MM.1S (cell line): ENCODE measurements at regions not wholly inside any gene's neighbourhood (a gene's known extent, or its start where the extent isn't known, plus 50 kb on each side); places are given as distances from the start of the nearest gene placed in this dataset.

ENCODE experiments used
- DNase-seq: peaks from one replicate; pipeline ENCODE4 v3.0.0-alpha.2; 2015
- H2AFZ ChIP-seq: fragments of 300-600 bp; sonication (generic); 2 replicates; pipeline ENCODE4 v1.6.0; 2016; ENCODE audit warnings: antibody characterized with exemption, low read length
- H3F3A ChIP-seq: fragments of 300-600 bp; sonication (generic); 2 replicates; pipeline ENCODE4 v1.6.1; 2016; ENCODE audit warnings: mild to moderate bottlenecking, antibody characterized with exemption, low read length, moderate library complexity, mixed read lengths; ENCODE audit not compliant: insufficient read depth
- H3K27ac ChIP-seq: fragments of 300-600 bp; sonication (generic); 2 replicates; pipeline ENCODE4 v1.5.1; 2016; ENCODE audit warnings: mild to moderate bottlenecking, low read length
- H3K27me3 ChIP-seq: fragments of 300-600 bp; sonication (generic); replicated peaks from 2 replicates; pipeline ENCODE4 v1.6.0; 2016; ENCODE audit warnings: low read length; ENCODE audit not compliant: insufficient read depth
- H3K36me3 ChIP-seq: fragments of 300-600 bp; sonication (generic); replicated peaks from 2 replicates; pipeline ENCODE4 v1.6.1; 2016; ENCODE audit warnings: mild to moderate bottlenecking, low read length, mixed read lengths; ENCODE audit not compliant: insufficient read depth
- H3K4me1 ChIP-seq: fragments of 300-600 bp; sonication (generic); 2 replicates; pipeline ENCODE4 v1.6.1; 2016; ENCODE audit warnings: low read length, mixed read lengths
- H3K4me2 ChIP-seq: fragments of 300-600 bp; sonication (generic); 2 replicates; pipeline ENCODE4 v1.6.0; 2016; ENCODE audit warnings: low read depth, low read length
- H3K4me3 ChIP-seq: fragments of 300-600 bp; sonication (generic); 2 replicates; pipeline ENCODE4 v1.5.1; 2016; ENCODE audit warnings: low read length, mixed read lengths
- H3K79me2 ChIP-seq: fragments of 300-600 bp; sonication (generic); 2 replicates; pipeline ENCODE4 v1.6.1; 2016; ENCODE audit warnings: mixed run types, low read length, mixed read lengths
- H3K9ac ChIP-seq: fragments of 300-600 bp; sonication (generic); 2 replicates; pipeline ENCODE4 v1.6.1; 2016; ENCODE audit warnings: low read length, mixed read lengths
- H3K9me2 ChIP-seq: fragments of 300-600 bp; sonication (generic); replicated peaks from 2 replicates; pipeline ENCODE4 v1.6.1; 2016; ENCODE audit warnings: mild to moderate bottlenecking, low read length, mixed read lengths; ENCODE audit not compliant: insufficient read depth
- H3K9me3 ChIP-seq: fragments of 300-600 bp; sonication (generic); replicated peaks from 2 replicates; pipeline ENCODE4 v1.6.1; 2016; ENCODE audit warnings: mild to moderate bottlenecking, low read length, mixed read lengths; ENCODE audit not compliant: insufficient read depth
- H4K20me1 ChIP-seq: fragments of 300-600 bp; sonication (generic); 2 replicates; pipeline ENCODE4 v1.6.1; 2016; ENCODE audit warnings: mild to moderate bottlenecking, low read length, moderate library complexity, mixed read lengths; ENCODE audit not compliant: insufficient read depth
- CTCF ChIP-seq: fragments of 300-600 bp; sonication (generic); IDR thresholded peaks from 2 replicates; pipeline ENCODE4 v1.5.1; 2016; ENCODE audit warnings: antibody characterized with exemption, low read length, mixed read lengths
- EZH2 ChIP-seq: fragments of 300-600 bp; sonication (generic); optimal IDR thresholded peaks from 2 replicates; pipeline ENCODE3; 2017; ENCODE audit warnings: low read depth, mild to moderate bottlenecking, antibody characterized with exemption, low read length, mixed read lengths
- EZH2phosphoT487 ChIP-seq: fragments of 300-600 bp; sonication (generic); IDR thresholded peaks from 2 replicates; pipeline ENCODE4 v1.6.1; 2018; ENCODE audit warnings: antibody characterized with exemption, low read length

GRCh38 chr17:77832180-77832560 lies 126.3 kb upstream of the TNRC6C start:
- Histone ChIP-seq H3K4me2 (no peak overlapping the region), H3K79me2 (no peaks in the 10 kb centered on the region), H3K4me3 (no peak overlapping the region), H3K9me3 (no peaks in the 10 kb centered on the region), H3K4me1 (peaks cover 12% of the 10 kb centered on the region; the same call in 1 of the 2 replicates), H3F3A (no peaks in the 10 kb centered on the region), H3K9me2 (no peaks in the 10 kb centered on the region), H3K9ac (no peak overlapping the region), H3K36me3 (no peaks in the 10 kb centered on the region), H3K27me3 (peaks cover 62% of the 10 kb centered on the region), H4K20me1 (no peaks in the 10 kb centered on the region), H2AFZ (no peak overlapping the region), H3K27ac (no peak overlapping the region)
- TF ChIP-seq EZH2 (no peak), CTCF (no peak), EZH2phosphoT487 (no peak)
- no peak for DNase-seq

GRCh38 chr17:77833769-77834168 lies 124.7 kb upstream of the TNRC6C start:
- Histone ChIP-seq H3K4me3 (no peak overlapping the region), H2AFZ (no peak overlapping the region), H3K4me1 (peaks cover 12% of the 10 kb centered on the region; the same call in 1 of the 2 replicates), H3K27me3 (peaks cover 63% of the 10 kb centered on the region), H3K9ac (no peak overlapping the region), H3K9me3 (no peaks in the 10 kb centered on the region), H3K9me2 (no peaks in the 10 kb centered on the region), H3K27ac (no peak overlapping the region), H3K4me2 (no peak overlapping the region), H3K79me2 (no peaks in the 10 kb centered on the region), H3K36me3 (no peaks in the 10 kb centered on the region), H4K20me1 (no peaks in the 10 kb centered on the region), H3F3A (no peaks in the 10 kb centered on the region)
- no peak for DNase-seq
- TF ChIP-seq CTCF, result no peak
- TF ChIP-seq EZH2phosphoT487, result no peak
- no peak for TF ChIP-seq EZH2

- Histone ChIP-seq H3K9ac (no peak overlapping the region), H3F3A (no peaks in the 10 kb centered on the region), H3K9me2 (no peaks in the 10 kb centered on the region), H3K4me1 (peaks cover 12% of the 10 kb centered on the region; the same call in 1 of the 2 replicates), H2AFZ (no peak overlapping the region), H4K20me1 (no peaks in the 10 kb centered on the region), H3K4me3 (no peak overlapping the region), H3K27ac (no peak overlapping the region), H3K4me2 (peak overlapping the region; percentile 32), H3K27me3 (peaks cover 70% of the 10 kb centered on the region), H3K36me3 (no peaks in the 10 kb centered on the region), H3K79me2 (no peaks in the 10 kb centered on the region), H3K9me3 (no peaks in the 10 kb centered on the region)
- TF ChIP-seq CTCF (no peak), EZH2 (no peak), EZH2phosphoT487 (no peak)
- peak; percentile 58 for DNase-seq
These were observed 124.1 kb upstream of the TNRC6C start for GRCh38 chr17:77834170-77835115.
